Lung (tissue), 11 donors: ENCODE measurements at regions not wholly inside any gene's neighbourhood (a gene's known extent, or its start where the extent isn't known, plus 50 kb on each side); places are given as distances from the start of the nearest gene placed in this dataset.

Experiments
- ATAC-seq: fragments of 200-7000 bp; cut with Tn5 transposase; one replicate; pipeline ENCODE4 v1.9.1; 2020; ENCODE audit warnings: moderate number of reproducible peaks; ENCODE audit not compliant: insufficient read depth, low FRiP score
- DNase-seq, 3 donors: peaks; one replicate each; pipeline ENCODE4 v3.0.0-alpha.2; 2013 to 2017
- H3K27ac ChIP-seq, 2 donors: one replicate each; pipeline ENCODE4 v1.5.1; 2013; ENCODE audit warnings: mild to moderate bottlenecking in 2 of 2, moderate library complexity in 2 of 2, control low read depth in 1 of 2, inconsistent platforms in 1 of 2, low read depth in 1 of 2, low read length in 1 of 2
- H3K27me3 ChIP-seq, 3 donors: one replicate each; pipeline ENCODE4 v1.5.1; 2013; ENCODE audit warnings: low read length in 2 of 3; ENCODE audit not compliant: control insufficient read depth in 3 of 3, insufficient read depth in 3 of 3
- H3K36me3 ChIP-seq, 4 donors: one replicate each; pipeline ENCODE4 v1.5.1; 2013; ENCODE audit warnings: low read length in 4 of 4, mild to moderate bottlenecking in 1 of 4, moderate library complexity in 1 of 4; ENCODE audit not compliant: control insufficient read depth in 4 of 4, insufficient read depth in 4 of 4
- H3K4me1 ChIP-seq, 5 donors: one replicate each; pipeline ENCODE4 v1.5.1; 2013; ENCODE audit warnings: low read length in 5 of 5, mild to moderate bottlenecking in 2 of 5, moderate library complexity in 1 of 5; ENCODE audit not compliant: control insufficient read depth in 5 of 5, insufficient read depth in 5 of 5
- H3K4me3 ChIP-seq: one replicate; pipeline ENCODE4 v1.5.1; 2013; ENCODE audit warnings: mild to moderate bottlenecking, control low read depth, moderate library complexity
- H3K9ac ChIP-seq, 2 donors: one replicate each; pipeline ENCODE4 v1.5.1; 2013; ENCODE audit warnings: low read length in 2 of 2, control low read depth in 1 of 2; ENCODE audit not compliant: insufficient read depth in 1 of 2
- H3K9me3 ChIP-seq, 4 donors: one replicate each; pipeline ENCODE4 v1.5.1; 2013; ENCODE audit warnings: low read length in 3 of 4, mild to moderate bottlenecking in 1 of 4, moderate library complexity in 1 of 4; ENCODE audit not compliant: control insufficient read depth in 4 of 4, insufficient read depth in 3 of 4
- WGBS, 2 donors: extraction: QIAGEN DNeasy Blood & Tissue Kit; methylation state at CpG; one replicate each; pipeline ENCODE4 v1.1.7; 2013; 5-methylcytosine and 5-hydroxymethylcytosine counted together
- TF ChIP-seq, protein P1 (sequence below): IDR thresholded peaks from 2 replicates; pipeline ENCODE4 v1.5.1; 2012; ENCODE audit warnings: mild to moderate bottlenecking; ENCODE audit errors: control extremely low read depth, extremely low read depth
- donor health status: control.
- donor health status: control.
- donor health status: Bipolar disorder and iron deficiency.
- donor health status: healthy.
- donor health status: DM: yes; HTN: yes; CAD: no.

DNA sequence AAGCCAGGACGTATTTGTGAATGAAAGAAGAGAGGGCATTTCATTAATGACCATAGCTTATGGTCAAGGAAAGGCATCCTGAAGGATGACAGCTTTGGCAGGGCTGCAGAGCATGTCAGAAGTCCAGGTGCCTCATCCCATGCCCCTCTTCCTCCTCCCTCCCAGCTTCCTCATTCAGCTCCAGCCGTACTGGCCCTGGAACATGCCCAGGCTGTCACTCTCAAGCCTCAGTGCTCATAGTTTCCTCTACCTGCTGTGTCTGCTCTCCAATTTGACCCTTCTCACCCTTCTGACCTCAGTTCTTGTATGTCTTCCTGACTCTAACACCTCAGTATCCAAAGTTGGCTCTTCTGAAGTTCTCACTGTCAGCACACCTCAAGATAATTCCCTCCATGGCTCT lies 695.8 kb upstream of the HS6ST1 start:
- ATAC-seq = no peak
- Histone ChIP-seq H3K27me3 (no peaks in the 10 kb centered on the region), H3K9ac (no peak overlapping the region), H3K27ac (no peak overlapping the region), H3K4me3 (no peak overlapping the region), H3K36me3 (no peaks in the 10 kb centered on the region), H3K9me3 (peaks cover 0 to 2% (median 0%) of the 10 kb centered on the region in 4 donors), H3K4me1 (no peaks in the 10 kb centered on the region)
- 56 to 60% methylated on average over 2 of the region's 2 CpGs for WGBS, 2 donors
- no peak for DNase-seq
- TF ChIP-seq, protein P1, sequence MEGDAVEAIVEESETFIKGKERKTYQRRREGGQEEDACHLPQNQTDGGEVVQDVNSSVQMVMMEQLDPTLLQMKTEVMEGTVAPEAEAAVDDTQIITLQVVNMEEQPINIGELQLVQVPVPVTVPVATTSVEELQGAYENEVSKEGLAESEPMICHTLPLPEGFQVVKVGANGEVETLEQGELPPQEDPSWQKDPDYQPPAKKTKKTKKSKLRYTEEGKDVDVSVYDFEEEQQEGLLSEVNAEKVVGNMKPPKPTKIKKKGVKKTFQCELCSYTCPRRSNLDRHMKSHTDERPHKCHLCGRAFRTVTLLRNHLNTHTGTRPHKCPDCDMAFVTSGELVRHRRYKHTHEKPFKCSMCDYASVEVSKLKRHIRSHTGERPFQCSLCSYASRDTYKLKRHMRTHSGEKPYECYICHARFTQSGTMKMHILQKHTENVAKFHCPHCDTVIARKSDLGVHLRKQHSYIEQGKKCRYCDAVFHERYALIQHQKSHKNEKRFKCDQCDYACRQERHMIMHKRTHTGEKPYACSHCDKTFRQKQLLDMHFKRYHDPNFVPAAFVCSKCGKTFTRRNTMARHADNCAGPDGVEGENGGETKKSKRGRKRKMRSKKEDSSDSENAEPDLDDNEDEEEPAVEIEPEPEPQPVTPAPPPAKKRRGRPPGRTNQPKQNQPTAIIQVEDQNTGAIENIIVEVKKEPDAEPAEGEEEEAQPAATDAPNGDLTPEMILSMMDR = no peak

GRCh38 chr2:129015397-129016285 lies 697.0 kb upstream of the HS6ST1 start:
- H3K4me1 ChIP-seq = no peaks in the 10 kb centered on the region
- peaks cover 0 to 2% (median 0%) of the 10 kb centered on the region in 4 donors for H3K9me3 ChIP-seq
- ATAC-seq (no peak), DNase-seq (no peak)
- H3K27me3 ChIP-seq = no peaks in the 10 kb centered on the region
- TF ChIP-seq, protein P1 = no peak
- no peaks in the 10 kb centered on the region for H3K36me3 ChIP-seq
- H3K27ac ChIP-seq = no peak overlapping the region
- 80 to 86% methylated on average over 9 of the region's 9 CpGs for WGBS, 2 donors
- H3K4me3 ChIP-seq = no peak overlapping the region
- no peak overlapping the region for H3K9ac ChIP-seq

DNA sequence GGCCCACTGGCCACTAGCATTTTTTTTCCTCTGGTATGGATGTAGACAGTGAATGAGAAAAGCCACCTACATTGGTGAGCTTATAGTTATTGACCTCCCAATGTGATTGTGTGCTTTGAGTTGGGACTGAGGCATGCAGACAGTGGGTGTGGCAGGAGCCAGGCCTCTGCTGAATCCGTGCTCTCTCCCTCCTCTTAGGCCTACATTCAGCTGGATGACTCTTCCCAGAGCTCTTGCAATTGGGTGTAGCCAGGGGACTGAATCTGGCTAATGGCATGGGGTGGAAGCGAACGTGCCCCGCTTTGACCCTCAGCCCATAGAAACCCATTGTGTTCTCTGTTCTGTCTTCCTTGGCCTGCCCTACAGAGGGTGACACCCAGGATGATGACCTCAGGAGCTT lies 698.3 kb upstream of the HS6ST1 start:
- Histone ChIP-seq H3K9me3 (peaks cover 0 to 4% (median 0%) of the 10 kb centered on the region in 4 donors), H3K4me3 (no peak overlapping the region), H3K36me3 (no peaks in the 10 kb centered on the region), H3K27ac (no peak overlapping the region), H3K9ac (no peak overlapping the region), H3K4me1 (no peaks in the 10 kb centered on the region), H3K27me3 (no peaks in the 10 kb centered on the region)
- DNase-seq (no peak), ATAC-seq (no peak)
- TF ChIP-seq, protein P1 = no peak
- 86 to 94% methylated on average over 4 of the region's 4 CpGs for WGBS, 2 donors

GRCh38 chr2:129024796-129025195 lies 706.1 kb upstream of the HS6ST1 start:
- Histone ChIP-seq H3K9ac (no peak overlapping the region), H3K4me3 (no peak overlapping the region), H3K36me3 (no peaks in the 10 kb centered on the region), H3K9me3 (peaks cover 0 to 7% (median 0%) of the 10 kb centered on the region in 4 donors), H3K27me3 (no peaks in the 10 kb centered on the region), H3K4me1 (no peaks in the 10 kb centered on the region), H3K27ac (no peak overlapping the region)
- TF ChIP-seq, protein P1 = no peak
- ATAC-seq (no peak), DNase-seq (no peak)
- WGBS, 2 donors = 66 to 77% methylated on average over 2 of the region's 2 CpGs
